ENCODE measurements at regions not wholly inside any gene's neighbourhood (a gene's known extent, or its start where the extent isn't known, plus 50 kb on each side); places are given as distances from the start of the nearest gene placed in this dataset.

GRCh38 chr6:23608931-23609435 is 517.0 kb upstream of the NRSN1 start:
- no peak for DNase-seq (ENCODE audit: low spot score)
- Mint-ChIP-seq H3K27ac (no peak overlapping the region), H3K4me1 (no peaks in the 10 kb centered on the region), H3K4me3 (no peak overlapping the region), H3K36me3 (no peaks in the 10 kb centered on the region), H3K27me3 (ENCODE audit: low read depth) (no peaks in the 10 kb centered on the region), H3K9me3 (peaks cover 6% of the 10 kb centered on the region; the same call in 1 of the 2 replicates)
- no peak for ATAC-seq
- TF ChIP-seq PRDM15 (CRISPR knock-in tag; IDR thresholded peaks at IDR 0.05) (no peak), MAX (CRISPR knock-in tag; IDR thresholded peaks at IDR 0.05) (no peak), NR3C1 (CRISPR knock-in tag; conservative IDR thresholded peaks at IDR 0.05; ENCODE audit: low read depth) (no peak), ZNF416 (CRISPR knock-in tag; IDR thresholded peaks at IDR 0.05) (no peak), SMAD4 (CRISPR knock-in tag; IDR thresholded peaks at IDR 0.05) (no peak), ZNF512 (CRISPR knock-in tag; IDR thresholded peaks at IDR 0.05; ENCODE audit: borderline replicate concordance) (no peak), TCF7 (CRISPR knock-in tag; IDR thresholded peaks at IDR 0.05; ENCODE audit: low read depth) (no peak)
- TF ChIP-seq, protein P1, sequence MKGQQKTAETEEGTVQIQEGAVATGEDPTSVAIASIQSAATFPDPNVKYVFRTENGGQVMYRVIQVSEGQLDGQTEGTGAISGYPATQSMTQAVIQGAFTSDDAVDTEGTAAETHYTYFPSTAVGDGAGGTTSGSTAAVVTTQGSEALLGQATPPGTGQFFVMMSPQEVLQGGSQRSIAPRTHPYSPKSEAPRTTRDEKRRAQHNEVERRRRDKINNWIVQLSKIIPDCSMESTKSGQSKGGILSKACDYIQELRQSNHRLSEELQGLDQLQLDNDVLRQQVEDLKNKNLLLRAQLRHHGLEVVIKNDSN (CRISPR knock-in tag; IDR thresholded peaks at IDR 0.05): no peak
- TF ChIP-seq, protein P2, sequence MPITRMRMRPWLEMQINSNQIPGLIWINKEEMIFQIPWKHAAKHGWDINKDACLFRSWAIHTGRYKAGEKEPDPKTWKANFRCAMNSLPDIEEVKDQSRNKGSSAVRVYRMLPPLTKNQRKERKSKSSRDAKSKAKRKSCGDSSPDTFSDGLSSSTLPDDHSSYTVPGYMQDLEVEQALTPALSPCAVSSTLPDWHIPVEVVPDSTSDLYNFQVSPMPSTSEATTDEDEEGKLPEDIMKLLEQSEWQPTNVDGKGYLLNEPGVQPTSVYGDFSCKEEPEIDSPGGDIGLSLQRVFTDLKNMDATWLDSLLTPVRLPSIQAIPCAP (CRISPR knock-in tag; IDR thresholded peaks at IDR 0.05): no peak
- POLR2A ChIA-PET: no interaction called here
- CTCF ChIA-PET: no interaction called here

DNA sequence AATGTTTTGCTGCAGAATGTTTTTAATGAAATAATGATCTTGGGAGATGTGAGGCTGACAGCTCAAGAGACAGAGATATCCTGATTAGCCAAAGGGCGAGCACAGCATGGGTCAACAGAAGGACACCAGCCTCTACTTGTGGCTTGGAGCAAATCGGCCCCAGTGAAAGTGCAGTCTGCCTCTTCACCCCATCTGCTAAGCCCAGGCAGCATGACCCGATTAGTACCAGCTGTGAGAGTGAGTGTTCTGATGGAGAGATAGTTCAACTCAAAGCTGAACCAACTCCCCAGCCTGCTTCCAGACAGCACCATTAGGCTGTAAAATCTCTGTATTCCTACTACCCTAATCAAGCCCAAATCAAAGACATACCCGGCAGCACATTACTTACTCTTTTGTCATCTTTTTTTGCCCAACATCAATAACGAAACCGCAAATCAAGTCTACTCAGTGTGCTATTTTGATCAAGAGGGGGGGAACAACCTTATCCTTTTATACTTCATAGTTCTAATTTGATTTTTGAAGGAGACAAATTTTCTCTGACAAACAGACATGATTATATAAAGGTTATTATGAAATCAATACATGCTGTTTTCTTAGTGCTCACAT is 514.1 kb upstream of the NRSN1 start:
- CTCF ChIA-PET: no interaction called here
- POLR2A ChIA-PET: no interaction called here
- DNase-seq (ENCODE audit: low spot score) (no peak), ATAC-seq (no peak)
- no peak overlapping the region for H3K4me3 Mint-ChIP-seq
- H3K27me3 Mint-ChIP-seq (ENCODE audit: low read depth): no peaks in the 10 kb centered on the region
- H3K36me3 Mint-ChIP-seq: no peaks in the 10 kb centered on the region
- H3K4me1 Mint-ChIP-seq: no peaks in the 10 kb centered on the region
- no peaks in the 10 kb centered on the region for H3K9me3 Mint-ChIP-seq
- H3K27ac Mint-ChIP-seq: no peak overlapping the region
- no peak for TF ChIP-seq IRF2 (CRISPR knock-in tag; IDR thresholded peaks at IDR 0.05; ENCODE audit: borderline replicate concordance, low read depth)
- TF ChIP-seq, protein P3, sequence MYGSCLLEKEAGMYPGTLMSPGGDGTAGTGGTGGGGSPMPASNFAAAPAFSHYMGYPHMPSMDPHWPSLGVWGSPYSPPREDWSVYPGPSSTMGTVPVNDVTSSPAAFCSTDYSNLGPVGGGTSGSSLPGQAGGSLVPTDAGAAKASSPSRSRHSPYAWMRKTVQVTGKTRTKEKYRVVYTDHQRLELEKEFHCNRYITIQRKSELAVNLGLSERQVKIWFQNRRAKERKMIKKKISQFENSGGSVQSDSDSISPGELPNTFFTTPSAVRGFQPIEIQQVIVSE (CRISPR knock-in tag; IDR thresholded peaks at IDR 0.05; ENCODE audit: borderline replicate concordance): no peak
- TF ChIP-seq NFATC4 (CRISPR knock-in tag; IDR thresholded peaks at IDR 0.05): no peak
- TF ChIP-seq, protein P2 (CRISPR knock-in tag; IDR thresholded peaks at IDR 0.05): no peak
- no peak for TF ChIP-seq CTCF (IDR thresholded peaks at IDR 0.05)
- no peak for TF ChIP-seq NFYB (CRISPR knock-in tag; conservative IDR thresholded peaks at IDR 0.05; ENCODE audit: low read depth)
- no peak for TF ChIP-seq ESRRA (CRISPR knock-in tag; IDR thresholded peaks at IDR 0.05; ENCODE audit: borderline replicate concordance)
- no peak for TF ChIP-seq ARID4B (CRISPR knock-in tag; IDR thresholded peaks at IDR 0.05; ENCODE audit: borderline replicate concordance)
- no peak for TF ChIP-seq ZNF219 (CRISPR knock-in tag; IDR thresholded peaks at IDR 0.05; ENCODE audit: borderline replicate concordance)
- TF ChIP-seq TEAD4 (CRISPR knock-in tag; IDR thresholded peaks at IDR 0.05): no peak
